ENCODE measurements at regions not wholly inside any gene's neighbourhood (a gene's known extent, or its start where the extent isn't known, plus 50 kb on each side); places are given as distances from the start of the nearest gene placed in this dataset.

GRCh38 chr12:115882936-115883335 is 394.6 kb downstream of the MED13L start:
- DNase-seq (ENCODE audit: low read depth, low spot score) = no peak
- in situ Hi-C loops (cut with HindIII; ENCODE audit: low sequenced_read_pairs) = no loop called here
- H3K4me3 ChIP-seq (ENCODE audit: low read depth, low read length) = no peak overlapping the region
- TF ChIP-seq CTCF (IDR thresholded peaks at IDR 0.05; ENCODE audit: low read depth, low read length) = no peak

- no peak for DNase-seq (ENCODE audit: low read depth, low spot score)
- H3K4me3 ChIP-seq (ENCODE audit: low read depth, low read length) = no peak overlapping the region
- no peak for TF ChIP-seq CTCF (IDR thresholded peaks at IDR 0.05; ENCODE audit: low read depth, low read length)
- in situ Hi-C loops (cut with HindIII; ENCODE audit: low sequenced_read_pairs) = no loop called here
Observed at GRCh38 chr12:115880238-115880637, 397.3 kb downstream of the MED13L start.

- TF ChIP-seq CTCF (IDR thresholded peaks at IDR 0.05; ENCODE audit: low read depth, low read length) = no peak
- in situ Hi-C loops (cut with HindIII; ENCODE audit: low sequenced_read_pairs) = no loop called here
- no peak for DNase-seq (ENCODE audit: low read depth, low spot score)
- H3K4me3 ChIP-seq (ENCODE audit: low read depth, low read length) = no peak overlapping the region
Observed at GRCh38 chr12:115879354-115879753, 398.1 kb downstream of the MED13L start.

- DNase-seq (ENCODE audit: low read depth, low spot score) = no peak
- TF ChIP-seq CTCF (IDR thresholded peaks at IDR 0.05; ENCODE audit: low read depth, low read length) = no peak
- in situ Hi-C loops (cut with HindIII; ENCODE audit: low sequenced_read_pairs) = no loop called here
- no peak overlapping the region for H3K4me3 ChIP-seq (ENCODE audit: low read depth, low read length)
Observed at GRCh38 chr12:115873451-115874082, 403.9 kb downstream of the MED13L start.

GRCh38 chr12:115872919-115873357 is 404.6 kb downstream of the MED13L start:
- H3K4me3 ChIP-seq (ENCODE audit: low read depth, low read length) = no peak overlapping the region
- DNase-seq (ENCODE audit: low read depth, low spot score) = no peak
- in situ Hi-C loops (cut with HindIII; ENCODE audit: low sequenced_read_pairs) = no loop called here
- no peak for TF ChIP-seq CTCF (IDR thresholded peaks at IDR 0.05; ENCODE audit: low read depth, low read length)

GRCh38 chr12:115872212-115872611 is 405.3 kb downstream of the MED13L start:
- in situ Hi-C loops (cut with HindIII; ENCODE audit: low sequenced_read_pairs) = no loop called here
- no peak for TF ChIP-seq CTCF (IDR thresholded peaks at IDR 0.05; ENCODE audit: low read depth, low read length)
- no peak overlapping the region for H3K4me3 ChIP-seq (ENCODE audit: low read depth, low read length)
- DNase-seq (ENCODE audit: low read depth, low spot score) = no peak

Measured in astrocyte of the spinal cord (primary cell).